Activated T-cell treated with anti-CD3 and anti-CD28 coated beads, Interleukin-2, amount 50 U/mL, for 4 hours (primary cell): ENCODE measurements at regions not wholly inside any gene's neighbourhood (a gene's known extent, or its start where the extent isn't known, plus 50 kb on each side); places are given as distances from the start of the nearest gene placed in this dataset.
"Not testable (repeated sequence)": the region's sequence is repeated elsewhere in the genome, so short reads cannot be mapped to it uniquely, and the experiment has no call there.

Experiments used
- ATAC-seq, 2 donors: fragments of 200-7000 bp; cut with Tn5 transposase; one replicate each; pipeline ENCODE4 v1.10.0; 2021
- DNase-seq: peaks from one replicate; pipeline ENCODE4 v3.0.0-alpha.2; 2020
- H3K27me3 Mint-ChIP-seq: one replicate; pipeline ENCODE4 v1.8.0; 2021; ENCODE audit warnings: low read depth, mixed read lengths
- H3K36me3 Mint-ChIP-seq: one replicate; pipeline ENCODE4 v1.8.0; 2022; ENCODE audit warnings: mixed read lengths; ENCODE audit not compliant: insufficient read depth
- H3K4me1 Mint-ChIP-seq: one replicate; pipeline ENCODE4 v1.8.0; 2021; ENCODE audit warnings: low read depth, mixed read lengths
- H3K4me3 Mint-ChIP-seq: one replicate; pipeline ENCODE4 v1.8.0; 2021; ENCODE audit warnings: mild to moderate bottlenecking, moderate library complexity, mixed read lengths
- H3K9me3 Mint-ChIP-seq: one replicate; pipeline ENCODE4 v1.8.0; 2021; ENCODE audit warnings: mixed read lengths

DNA sequence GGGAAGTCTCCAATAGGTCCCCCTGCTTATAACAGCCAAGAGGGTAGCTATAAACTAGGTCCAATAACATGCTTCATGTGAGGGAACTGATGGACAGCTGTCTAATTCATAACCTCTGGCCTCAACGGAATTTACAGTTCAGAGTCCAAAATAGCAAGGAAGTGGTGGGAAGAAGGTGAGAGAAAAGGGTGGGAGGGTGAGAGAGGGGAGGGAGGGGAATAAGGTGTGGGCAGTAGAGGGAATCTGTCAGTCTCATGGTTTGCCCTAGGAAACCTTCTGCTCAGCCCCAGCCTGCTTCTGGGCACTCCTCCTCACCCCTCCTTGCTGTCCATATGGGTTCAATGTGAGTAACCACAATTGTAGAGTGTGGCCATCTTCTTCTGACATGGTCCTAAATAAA lies 133.4 kb upstream of the ADO start:
- no peaks in the 10 kb centered on the region for H3K36me3 Mint-ChIP-seq
- H3K27me3 Mint-ChIP-seq, result no peaks in the 10 kb centered on the region
- ATAC-seq (no peak), DNase-seq (no peak)
- peaks cover 13% of the 10 kb centered on the region for H3K4me1 Mint-ChIP-seq
- H3K9me3 Mint-ChIP-seq, result no peaks in the 10 kb centered on the region
- H3K4me3 Mint-ChIP-seq, result no peak overlapping the region

DNA sequence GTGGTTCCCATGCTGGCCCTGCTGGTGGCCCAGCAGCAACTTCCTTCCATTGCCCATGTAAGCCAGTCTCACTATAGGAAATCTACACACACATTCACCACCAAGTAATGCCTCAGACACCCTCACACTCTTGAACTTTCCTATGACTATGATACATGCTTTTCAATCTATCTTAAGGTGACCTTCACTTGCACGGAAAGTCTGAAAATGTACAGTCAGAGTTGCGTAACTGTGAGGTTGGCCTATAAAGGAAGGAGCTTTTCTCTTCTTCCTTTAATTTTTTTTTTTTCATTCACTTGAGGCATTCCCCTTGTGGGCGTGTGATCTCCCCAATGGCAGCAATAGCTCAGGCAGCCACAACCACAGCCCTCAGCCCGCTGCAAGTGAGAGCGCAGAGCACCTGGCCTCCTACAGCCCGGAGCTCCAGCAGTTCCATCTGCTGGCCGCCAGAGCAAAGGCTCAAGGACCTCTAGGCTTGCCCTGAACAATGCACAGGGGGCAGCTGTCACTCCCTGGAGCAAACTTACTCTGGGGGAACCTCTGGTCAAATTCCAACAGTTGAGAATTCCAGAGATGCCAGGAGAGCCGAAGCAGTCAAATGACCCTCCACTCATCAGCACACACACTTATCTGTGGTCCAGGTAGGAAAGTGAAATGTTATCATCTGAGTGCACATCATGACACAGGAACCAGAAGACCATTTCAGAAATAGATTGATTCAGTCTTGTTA lies 123.1 kb upstream of the ADO start:
- Mint-ChIP-seq H3K27me3 (no peaks in the 10 kb centered on the region), H3K4me3 (peak overlapping the region; percentile 36), H3K9me3 (peaks cover 4% of the 10 kb centered on the region), H3K4me1 (peaks cover 40% of the 10 kb centered on the region), H3K36me3 (no peaks in the 10 kb centered on the region)
- ATAC-seq, result peak; percentile 92 to 95
- DNase-seq, result peak; percentile 74

GRCh38 chr10:62684911-62685310 lies 119.6 kb upstream of the ADO start:
- Mint-ChIP-seq H3K9me3 (peaks cover 15% of the 10 kb centered on the region), H3K36me3 (peaks cover 7% of the 10 kb centered on the region), H3K4me3 (no peak overlapping the region), H3K27me3 (no peaks in the 10 kb centered on the region), H3K4me1 (peaks cover 55% of the 10 kb centered on the region)
- DNase-seq, result no peak
- ATAC-seq, result no peak

- Mint-ChIP-seq H3K4me1 (peaks cover 54% of the 10 kb centered on the region), H3K4me3 (no peak overlapping the region), H3K36me3 (peaks cover 7% of the 10 kb centered on the region), H3K27me3 (no peaks in the 10 kb centered on the region), H3K9me3 (peaks cover 15% of the 10 kb centered on the region)
- DNase-seq, result no peak
- ATAC-seq, result peak; percentile 73 to 91
Measured at GRCh38 chr10:62687230-62687748, 117.2 kb upstream of the ADO start.

- Mint-ChIP-seq H3K4me3 (no peak overlapping the region), H3K36me3 (peaks cover 7% of the 10 kb centered on the region), H3K27me3 (no peaks in the 10 kb centered on the region), H3K9me3 (peaks cover 15% of the 10 kb centered on the region), H3K4me1 (peaks cover 52% of the 10 kb centered on the region)
- DNase-seq (no peak), ATAC-seq (no peak)
Measured at GRCh38 chr10:62688971-62689700, 115.4 kb upstream of the ADO start.

GRCh38 chr10:62689712-62690111 lies 114.8 kb upstream of the ADO start:
- ATAC-seq (no peak), DNase-seq (no peak)
- Mint-ChIP-seq H3K9me3 (peaks cover 15% of the 10 kb centered on the region), H3K4me3 (peak overlapping the region; percentile 46), H3K36me3 (peaks cover 7% of the 10 kb centered on the region), H3K4me1 (peaks cover 57% of the 10 kb centered on the region), H3K27me3 (no peaks in the 10 kb centered on the region)

DNA sequence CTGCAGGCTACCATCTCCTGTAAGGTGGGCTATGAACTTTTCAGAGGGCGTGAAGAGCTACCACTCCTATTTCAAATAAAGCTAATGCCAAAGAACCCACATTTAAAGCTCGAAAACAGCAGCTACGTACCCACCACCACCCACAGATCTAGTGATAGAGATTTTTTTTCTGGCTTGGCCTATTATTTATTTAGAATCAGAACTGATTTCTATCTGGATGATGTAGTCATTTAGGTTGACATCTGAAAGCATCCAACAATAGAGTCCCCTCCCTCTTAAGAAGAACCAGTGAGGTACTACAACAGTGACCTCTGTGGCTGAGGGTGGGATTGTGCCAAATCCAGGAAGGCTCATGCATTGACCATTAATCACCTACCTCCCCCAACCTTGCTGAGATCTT lies 113.8 kb upstream of the ADO start:
- Mint-ChIP-seq H3K27me3 (no peaks in the 10 kb centered on the region), H3K9me3 (peaks cover 15% of the 10 kb centered on the region), H3K4me1 (peaks cover 67% of the 10 kb centered on the region), H3K36me3 (peaks cover 7% of the 10 kb centered on the region), H3K4me3 (peak overlapping the region; percentile 37)
- ATAC-seq, result peak in 1 of 2 donors; percentile 27
- DNase-seq, result no peak

GRCh38 chr10:62691336-62691735 lies 113.2 kb upstream of the ADO start:
- DNase-seq (no peak), ATAC-seq (no peak)
- H3K4me1 Mint-ChIP-seq, result peaks cover 68% of the 10 kb centered on the region
- H3K27me3 Mint-ChIP-seq, result no peaks in the 10 kb centered on the region
- peaks cover 11% of the 10 kb centered on the region for H3K9me3 Mint-ChIP-seq
- peak overlapping the region; percentile 70 for H3K4me3 Mint-ChIP-seq
- peaks cover 7% of the 10 kb centered on the region for H3K36me3 Mint-ChIP-seq

- H3K9me3 Mint-ChIP-seq, result peaks cover 6% of the 10 kb centered on the region
- peaks cover 2% of the 10 kb centered on the region for H3K36me3 Mint-ChIP-seq
- no peak overlapping the region for H3K4me3 Mint-ChIP-seq
- peaks cover 71% of the 10 kb centered on the region for H3K4me1 Mint-ChIP-seq
- no peaks in the 10 kb centered on the region for H3K27me3 Mint-ChIP-seq
- DNase-seq (no peak), ATAC-seq (no peak)
Measured at GRCh38 chr10:62692085-62692484, 112.4 kb upstream of the ADO start.

GRCh38 chr10:62693306-62693705 lies 111.2 kb upstream of the ADO start:
- Mint-ChIP-seq H3K9me3 (no peaks in the 10 kb centered on the region), H3K4me3 (no peak overlapping the region), H3K4me1 (peaks cover 64% of the 10 kb centered on the region), H3K27me3 (no peaks in the 10 kb centered on the region), H3K36me3 (no peaks in the 10 kb centered on the region)
- DNase-seq (no peak), ATAC-seq (no peak)

DNA sequence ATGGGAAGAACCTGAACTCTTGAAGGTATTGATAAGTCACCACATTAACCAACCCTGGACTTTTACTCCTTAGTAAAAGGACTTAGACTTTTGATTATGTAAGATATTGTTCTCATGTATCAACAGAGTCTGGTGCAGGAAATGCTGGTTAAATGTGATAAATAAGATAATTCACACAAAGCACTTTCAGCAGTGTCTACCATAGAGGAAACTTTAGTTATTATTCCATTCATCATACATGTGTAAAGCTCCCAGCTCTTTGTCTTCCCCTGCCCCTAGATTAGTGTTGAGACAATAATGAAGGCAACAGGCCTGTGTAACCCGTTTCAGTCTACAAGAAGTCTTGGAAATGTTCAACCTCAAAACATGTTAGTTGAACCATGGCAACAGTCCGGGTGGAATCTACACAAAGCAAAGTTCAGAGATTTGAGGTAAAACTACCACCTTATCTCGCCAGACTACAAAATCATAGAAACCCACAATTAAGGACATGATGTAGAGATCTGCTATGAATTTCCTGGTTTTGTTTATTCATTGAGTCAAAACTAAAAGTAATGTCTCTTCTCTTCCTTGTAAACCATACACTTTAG lies 109.9 kb upstream of the ADO start:
- H3K4me3 Mint-ChIP-seq, result no peak overlapping the region
- no peak for ATAC-seq
- peaks cover 53% of the 10 kb centered on the region for H3K4me1 Mint-ChIP-seq
- no peak for DNase-seq
- no peaks in the 10 kb centered on the region for H3K27me3 Mint-ChIP-seq
- H3K9me3 Mint-ChIP-seq, result peaks cover 8% of the 10 kb centered on the region
- no peaks in the 10 kb centered on the region for H3K36me3 Mint-ChIP-seq

DNA sequence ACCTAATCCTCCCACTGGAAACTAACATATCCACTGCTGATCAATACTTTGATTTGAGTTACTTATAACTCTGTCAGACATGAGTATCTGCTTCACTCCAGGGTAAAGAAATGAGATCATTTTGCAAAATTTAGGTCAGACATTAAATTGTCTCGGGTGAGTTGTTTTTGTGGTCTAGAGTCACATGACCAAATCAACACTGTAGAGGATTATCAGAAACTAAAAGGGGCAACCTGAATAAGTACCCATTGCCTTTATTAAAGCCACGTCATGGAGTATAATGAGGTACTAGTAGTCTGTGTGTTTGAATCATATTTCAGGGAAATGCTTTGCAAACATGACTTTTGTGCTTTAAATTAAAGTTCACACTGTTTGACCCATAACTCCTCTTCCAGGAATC lies 107.7 kb upstream of the ADO start:
- H3K9me3 Mint-ChIP-seq, result peaks cover 14% of the 10 kb centered on the region
- no peak overlapping the region for H3K4me3 Mint-ChIP-seq
- no peaks in the 10 kb centered on the region for H3K36me3 Mint-ChIP-seq
- DNase-seq (no peak), ATAC-seq (peak in 1 of 2 donors; percentile 58)
- no peaks in the 10 kb centered on the region for H3K27me3 Mint-ChIP-seq
- H3K4me1 Mint-ChIP-seq, result peaks cover 33% of the 10 kb centered on the region

GRCh38 chr10:62699148-62699547 lies 105.4 kb upstream of the ADO start:
- ATAC-seq (no peak), DNase-seq (no peak)
- peaks cover 14% of the 10 kb centered on the region for H3K9me3 Mint-ChIP-seq
- no peaks in the 10 kb centered on the region for H3K36me3 Mint-ChIP-seq
- H3K4me3 Mint-ChIP-seq, result no peak overlapping the region
- no peaks in the 10 kb centered on the region for H3K27me3 Mint-ChIP-seq
- H3K4me1 Mint-ChIP-seq, result peaks cover 25% of the 10 kb centered on the region

DNA sequence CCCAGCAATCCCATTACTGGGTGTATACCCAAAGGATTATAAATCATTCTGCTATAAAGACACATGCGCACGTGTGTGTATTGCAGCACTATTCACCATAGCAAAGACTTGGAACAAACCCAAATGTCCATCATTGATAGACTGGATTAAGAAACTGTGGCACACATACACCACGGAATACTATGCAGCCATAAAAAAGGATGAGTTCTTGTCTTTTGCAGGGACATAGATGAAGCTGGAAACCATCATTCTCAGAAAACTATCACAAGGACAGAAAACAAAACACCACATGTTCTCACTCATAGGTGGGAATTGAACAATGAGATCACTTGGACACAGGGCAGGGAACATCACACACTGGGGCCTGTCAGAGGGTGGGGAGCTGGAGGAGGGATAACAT lies 100.4 kb upstream of the ADO start:
- H3K4me3 Mint-ChIP-seq, H3K27me3 Mint-ChIP-seq, ATAC-seq, H3K4me1 Mint-ChIP-seq, H3K36me3 Mint-ChIP-seq, DNase-seq, H3K9me3 Mint-ChIP-seq: not testable (repeated sequence)
